GM18861 (cell line): ENCODE measurements at regions not wholly inside any gene's neighbourhood (a gene's known extent, or its start where the extent isn't known, plus 50 kb on each side); places are given as distances from the start of the nearest gene placed in this dataset.
A peak's percentile ranks its signal among the peaks of the same experiment; 100 is the strongest.
"Not testable (repeated sequence)": the region's sequence is repeated elsewhere in the genome, so short reads cannot be mapped to it uniquely, and the experiment has no call there.

Experiments
- ATAC-seq: cut with Tn5 transposase; IDR thresholded peaks from one replicate; pipeline ENCODE4 v1.9.1; 2021; ENCODE audit not compliant: unreplicated experiment

DNA sequence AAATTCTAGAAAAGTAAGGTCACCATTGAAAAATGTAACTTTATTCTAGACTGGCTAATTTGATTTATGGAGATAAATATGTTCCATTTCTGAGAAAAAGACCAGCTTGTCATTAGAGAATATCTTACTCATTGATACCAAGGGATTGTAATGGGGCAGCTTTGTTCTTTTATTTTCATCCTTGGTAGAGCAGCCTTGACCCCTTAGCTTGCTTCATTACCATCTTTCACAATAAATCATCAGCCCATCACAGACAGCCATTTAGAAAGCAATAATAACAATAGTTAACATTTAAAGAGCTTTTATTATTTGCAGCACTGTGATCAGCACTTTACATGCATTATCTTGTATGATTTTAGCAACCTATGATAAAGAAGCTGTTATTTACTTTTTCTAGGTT lies 253.6 kb downstream of the C3orf38 start:
- no peak for ATAC-seq

DNA sequence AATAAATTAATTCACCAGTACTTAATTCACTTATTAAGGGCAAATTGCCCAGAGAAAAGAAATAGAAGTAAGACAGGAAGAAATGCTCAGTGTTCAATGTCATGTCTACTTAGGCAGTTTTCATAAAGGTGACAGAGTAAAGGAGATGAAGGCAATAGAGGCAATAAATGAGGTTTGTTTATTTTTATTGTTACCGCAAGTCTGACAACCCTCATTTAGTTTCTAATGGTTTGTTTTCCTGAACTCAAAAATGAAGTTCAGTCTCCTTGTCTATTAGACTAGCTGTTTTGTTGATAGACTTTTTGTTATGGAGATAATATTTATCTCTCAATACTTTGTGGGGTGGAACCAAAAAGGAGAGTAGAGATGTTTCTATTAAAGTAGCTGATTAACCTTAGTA lies 258.3 kb downstream of the C3orf38 start:
- ATAC-seq: no peak

DNA sequence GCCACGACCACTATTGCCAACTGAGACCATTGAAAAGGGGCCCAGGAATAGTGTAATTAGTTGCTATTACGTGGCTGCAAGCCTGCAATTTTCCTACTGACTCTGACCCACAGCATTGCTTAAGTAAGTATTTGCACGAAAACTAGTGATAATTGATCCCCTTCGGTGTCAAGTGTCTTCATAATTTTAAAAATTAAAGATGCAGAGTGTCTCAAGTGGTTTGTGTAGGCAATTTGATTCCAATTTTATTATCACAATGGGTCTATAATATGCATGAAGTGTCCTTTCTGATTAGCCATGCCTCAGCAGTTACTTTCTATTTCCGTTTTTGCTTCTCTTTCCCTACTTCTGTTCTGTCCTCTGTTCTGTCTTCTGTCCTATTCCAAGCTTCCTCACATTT lies 259.2 kb downstream of the C3orf38 start:
- ATAC-seq: no peak

DNA sequence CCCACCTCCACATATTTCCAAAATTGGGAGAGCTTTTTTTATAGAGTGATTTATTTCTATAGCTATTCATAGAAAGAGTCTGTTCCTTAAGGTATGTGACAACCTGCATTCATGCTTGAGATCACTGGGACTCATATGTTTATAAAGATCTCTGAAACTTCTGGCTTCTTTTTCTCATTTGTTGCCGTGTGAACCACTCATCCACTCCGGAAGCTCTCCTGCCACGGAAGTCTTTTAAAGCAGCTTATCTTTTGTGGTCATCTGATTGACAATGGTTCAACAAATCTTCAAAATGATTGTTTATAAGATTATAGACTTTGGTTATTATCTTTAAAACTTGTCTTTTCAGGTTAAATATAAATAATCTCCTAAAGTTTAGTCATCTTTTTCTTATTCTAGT lies 260.5 kb downstream of the C3orf38 start:
- ATAC-seq: no peak

DNA sequence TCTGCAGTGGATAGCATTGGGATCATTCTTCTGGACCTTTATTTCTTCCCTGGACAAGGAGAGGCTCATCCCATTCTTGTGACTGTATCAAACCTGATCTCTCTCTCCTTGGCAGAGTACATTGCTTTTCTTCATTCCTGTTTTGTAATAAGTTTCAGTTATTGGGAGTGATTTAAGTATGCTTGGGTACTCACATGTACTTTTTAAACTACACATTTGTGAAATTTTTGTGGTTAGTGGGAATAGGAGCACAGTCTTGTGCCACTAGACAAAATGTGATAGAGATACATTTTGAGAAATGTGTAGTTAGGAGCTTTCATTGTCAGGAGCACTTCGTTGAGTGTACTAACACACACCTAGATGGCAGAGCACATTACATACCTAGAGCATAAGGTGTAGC lies 262.6 kb downstream of the C3orf38 start:
- ATAC-seq: no peak

DNA sequence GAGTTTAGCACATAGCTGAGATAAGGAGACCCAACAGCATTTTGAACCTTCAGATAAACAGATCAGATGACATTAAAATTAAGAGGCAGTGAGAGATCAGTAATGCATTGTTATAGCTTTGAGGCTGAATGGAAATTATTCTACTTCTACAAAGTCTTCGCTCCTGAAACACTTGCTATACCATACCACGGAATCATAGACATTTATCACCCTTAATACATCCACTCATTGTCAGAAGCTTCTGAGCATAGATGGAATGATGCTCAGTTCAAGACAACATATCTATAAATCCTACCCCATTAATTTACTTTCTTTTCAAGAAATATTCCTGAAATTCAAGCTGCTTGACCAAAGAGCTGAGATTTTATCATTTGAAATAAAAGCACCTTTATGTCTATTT lies 266.7 kb downstream of the C3orf38 start:
- ATAC-seq: no peak

DNA sequence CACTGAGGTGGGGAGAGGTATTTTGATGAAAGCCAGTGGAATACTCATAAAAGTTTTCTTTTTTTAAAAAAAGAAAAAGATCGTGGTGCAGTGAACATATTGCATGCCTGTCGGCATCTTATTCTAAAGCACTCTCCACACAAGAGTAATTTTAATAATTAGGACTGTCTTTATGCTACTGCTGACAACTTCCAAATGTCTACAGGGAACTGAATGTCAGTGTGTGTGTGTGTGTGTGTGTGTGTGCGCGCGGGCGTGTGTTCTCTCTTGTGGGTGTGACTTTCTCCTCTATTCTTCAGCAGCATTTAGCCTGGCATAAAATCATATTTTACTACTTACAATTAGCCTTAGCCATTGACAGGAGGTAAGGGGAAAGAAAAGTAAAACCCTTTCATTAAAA lies 268.5 kb downstream of the C3orf38 start:
- ATAC-seq: no peak

DNA sequence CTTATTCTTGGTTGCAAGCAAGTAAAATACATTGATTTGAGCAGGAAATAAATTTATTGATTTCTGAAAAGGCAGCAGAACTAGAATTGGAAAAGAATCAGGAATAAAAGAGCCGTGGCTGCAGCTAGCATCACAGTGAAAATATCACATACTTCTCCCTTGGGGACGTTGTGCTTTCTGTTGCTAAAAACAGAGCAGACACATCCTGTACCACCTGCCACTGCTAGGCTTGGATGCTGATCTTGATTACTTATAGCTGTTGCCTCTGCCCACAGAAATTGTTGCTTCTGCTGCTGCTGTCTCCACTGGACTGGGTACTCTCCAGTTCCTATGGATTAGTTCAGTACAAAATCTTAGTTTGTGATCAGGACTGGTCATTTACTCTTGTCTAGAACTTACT lies 283.8 kb downstream of the C3orf38 start:
- ATAC-seq: peak; percentile 99

DNA sequence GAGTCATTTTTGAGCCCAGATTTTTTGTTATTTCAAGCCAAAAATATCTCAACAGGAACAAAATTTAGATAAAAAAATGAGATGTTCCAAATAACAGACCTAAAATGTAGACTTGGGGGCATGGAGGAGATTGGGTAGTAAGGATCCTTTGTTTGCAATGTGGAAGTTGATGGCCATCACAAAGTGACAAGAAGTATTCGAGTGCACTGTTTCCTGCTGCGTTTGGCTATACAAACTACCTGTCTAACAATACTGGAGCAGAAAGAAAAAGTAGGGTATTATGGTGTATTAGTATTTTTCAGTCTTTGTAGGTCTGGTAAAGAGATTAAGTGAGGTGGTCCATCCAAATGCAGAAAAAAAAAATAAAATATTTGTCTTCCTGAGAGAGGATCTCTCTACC lies 284.2 kb downstream of the C3orf38 start:
- ATAC-seq: no peak

DNA sequence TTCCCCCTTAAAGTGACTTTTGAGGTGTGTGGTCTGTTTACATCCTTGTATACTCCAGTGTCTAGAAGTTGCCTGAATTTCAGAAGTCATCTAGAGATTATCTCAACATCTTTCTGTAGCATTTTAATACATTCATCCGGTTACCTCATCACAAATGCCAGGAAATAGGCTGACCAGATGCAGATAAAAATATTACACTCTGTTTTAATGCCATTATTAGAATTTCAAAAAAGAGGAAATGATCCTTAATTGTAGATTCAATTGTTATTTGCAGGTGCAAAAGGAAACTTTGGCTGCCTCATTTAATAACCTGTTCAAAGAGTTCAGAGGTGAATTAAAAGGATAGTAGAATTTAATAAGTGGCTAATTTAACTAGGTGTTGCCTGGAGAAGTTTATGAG lies 290.9 kb downstream of the C3orf38 start:
- ATAC-seq: peak; percentile 58

DNA sequence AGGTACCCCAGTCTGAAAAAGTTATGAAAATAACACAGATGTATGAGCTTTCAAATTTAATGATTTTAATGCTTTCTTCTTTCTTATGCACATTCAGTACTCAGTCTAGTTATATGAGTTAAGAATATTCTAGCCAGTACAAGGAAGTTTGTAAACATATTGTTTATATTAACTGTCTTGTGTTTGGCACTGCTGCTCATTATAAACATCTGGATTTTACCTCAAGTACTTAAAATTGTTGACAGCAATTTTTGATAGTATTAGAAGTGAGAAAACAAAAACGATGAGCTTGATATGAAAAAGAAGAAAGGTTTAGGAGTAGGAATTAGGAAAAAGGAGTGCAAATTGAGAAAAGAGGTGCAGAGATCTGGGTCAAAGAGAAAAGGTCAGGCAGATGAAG lies 293.3 kb downstream of the C3orf38 start:
- no peak for ATAC-seq

DNA sequence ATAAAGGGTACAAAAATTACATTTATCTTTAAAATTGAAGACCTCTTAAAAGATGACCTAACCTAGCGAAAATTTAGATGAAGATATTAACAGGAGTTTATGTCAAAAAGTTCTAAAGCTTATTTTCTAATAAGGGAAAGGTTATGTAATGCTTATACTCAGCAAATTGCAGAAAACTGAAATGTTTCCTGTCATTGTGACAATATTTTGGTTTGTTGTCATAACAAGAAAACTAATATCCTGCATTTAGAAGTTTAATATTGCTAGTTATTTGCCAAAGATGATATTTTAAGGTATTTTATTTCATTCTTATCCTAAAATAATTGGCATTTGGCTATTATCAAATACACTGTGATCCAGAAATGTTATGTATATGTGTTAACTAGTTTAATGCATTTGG lies 294.5 kb downstream of the C3orf38 start:
- no peak for ATAC-seq

DNA sequence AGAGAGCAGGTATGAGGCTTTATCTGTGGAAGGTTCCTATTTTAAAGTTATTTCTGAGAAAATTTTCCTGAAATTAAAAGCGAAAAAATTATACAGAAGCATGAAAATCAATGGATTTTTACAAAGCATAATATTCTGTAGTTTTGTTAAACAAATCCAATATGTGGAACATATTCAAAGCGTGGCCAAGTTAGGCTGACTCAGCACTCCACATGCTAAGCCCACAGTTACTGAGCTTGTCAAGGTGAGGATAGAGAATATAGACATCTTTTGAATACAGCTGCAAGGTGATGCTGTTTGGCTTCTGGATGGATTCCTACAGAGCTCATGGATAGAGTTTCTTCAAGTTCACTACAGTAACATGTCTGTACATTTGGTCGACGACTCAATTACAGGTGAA lies 302.5 kb downstream of the C3orf38 start:
- ATAC-seq: no peak

DNA sequence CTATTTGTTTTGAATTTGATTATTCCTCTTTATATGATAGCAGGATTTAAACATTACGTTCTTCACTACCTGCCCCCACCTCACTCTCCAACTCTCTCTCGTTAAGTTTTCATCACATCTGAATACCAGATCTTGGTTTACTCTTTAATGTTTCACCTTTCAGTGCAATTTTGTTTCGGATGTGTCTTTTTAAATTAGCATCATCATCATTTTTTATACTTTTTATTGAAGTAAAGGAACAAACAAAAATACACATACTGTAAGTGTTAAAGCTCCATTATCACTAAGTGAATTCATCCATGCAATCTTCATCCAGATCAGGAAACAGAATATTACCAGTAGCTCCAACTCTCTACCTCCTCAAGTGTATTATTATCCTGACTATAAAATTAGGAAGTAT lies 310.6 kb downstream of the C3orf38 start:
- ATAC-seq: no peak

DNA sequence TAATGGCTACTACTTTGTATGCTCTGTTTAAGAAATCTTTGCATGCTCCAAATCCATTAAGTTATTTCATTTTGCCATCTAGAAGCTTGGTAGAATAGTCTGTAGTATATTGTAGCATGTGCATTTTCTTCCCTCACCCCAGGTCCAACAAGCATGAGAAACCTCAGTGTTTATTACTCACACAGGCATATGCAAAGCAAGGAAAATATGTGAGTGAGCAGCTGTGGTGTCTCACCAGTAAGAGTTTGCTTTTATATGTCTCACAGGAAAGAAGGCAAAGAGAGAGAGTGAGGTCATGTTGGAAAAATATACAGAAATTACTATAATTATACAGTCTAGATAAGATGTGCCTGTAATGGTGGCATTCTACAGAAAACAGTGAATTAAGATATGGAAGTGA lies 312.5 kb downstream of the C3orf38 start:
- no peak for ATAC-seq

DNA sequence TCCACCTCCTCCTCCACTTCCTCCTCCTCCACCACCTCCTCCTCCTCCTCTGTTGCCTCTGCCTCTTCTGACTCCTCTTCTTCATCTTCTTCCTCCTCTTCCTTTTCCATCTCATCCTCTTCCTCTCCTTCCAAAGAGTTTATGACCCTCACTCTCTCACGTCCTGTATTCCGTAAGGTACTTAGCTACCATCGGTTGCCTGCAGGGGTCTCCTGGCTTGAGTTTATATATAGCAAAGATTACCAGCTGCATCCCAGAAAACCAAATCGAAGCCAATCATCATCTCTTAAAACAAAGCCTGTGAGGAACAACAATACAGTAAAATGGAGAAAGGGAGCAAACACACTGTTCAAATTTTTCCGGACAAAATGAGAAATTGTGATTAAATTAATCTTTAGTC lies 317.4 kb downstream of the C3orf38 start:
- no peak for ATAC-seq

DNA sequence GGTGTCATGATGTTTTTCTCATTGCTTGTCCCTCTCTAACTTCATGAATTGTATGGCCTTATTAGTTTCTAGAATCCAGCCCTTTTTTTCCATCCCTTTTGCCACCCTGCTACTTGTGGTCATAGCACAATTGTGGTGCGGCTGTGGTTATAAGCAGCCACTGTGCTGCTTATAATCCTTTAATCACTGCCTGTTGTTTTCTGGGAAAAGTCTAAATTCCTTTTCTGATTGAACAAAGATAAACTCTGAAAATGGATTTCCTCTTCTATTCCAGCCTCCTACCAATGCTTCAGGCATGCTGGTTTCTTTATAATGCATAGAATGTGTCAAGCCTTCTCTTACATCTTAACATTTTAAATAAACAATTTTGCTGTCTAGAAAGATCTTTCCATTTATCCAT lies 319.5 kb downstream of the C3orf38 start:
- ATAC-seq: no peak

DNA sequence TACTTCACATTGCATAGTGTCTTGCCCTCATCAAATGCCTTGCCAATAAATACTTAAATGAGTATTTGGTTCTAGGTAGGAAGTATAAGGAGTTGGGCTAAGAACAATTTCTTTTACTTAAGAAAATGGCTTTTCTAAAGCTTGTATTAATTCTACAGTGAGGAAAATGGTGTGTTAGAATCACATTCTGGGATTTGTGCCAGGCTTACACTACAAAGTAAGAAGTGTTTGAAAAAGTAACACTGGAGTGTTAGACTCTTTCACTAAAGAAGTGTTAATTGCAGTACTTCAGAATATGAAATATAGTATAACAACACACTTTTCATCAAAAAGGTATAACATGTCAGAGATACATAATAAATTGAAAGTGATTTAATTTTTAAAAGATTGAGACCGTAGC lies 328.7 kb downstream of the C3orf38 start:
- ATAC-seq: no peak

DNA sequence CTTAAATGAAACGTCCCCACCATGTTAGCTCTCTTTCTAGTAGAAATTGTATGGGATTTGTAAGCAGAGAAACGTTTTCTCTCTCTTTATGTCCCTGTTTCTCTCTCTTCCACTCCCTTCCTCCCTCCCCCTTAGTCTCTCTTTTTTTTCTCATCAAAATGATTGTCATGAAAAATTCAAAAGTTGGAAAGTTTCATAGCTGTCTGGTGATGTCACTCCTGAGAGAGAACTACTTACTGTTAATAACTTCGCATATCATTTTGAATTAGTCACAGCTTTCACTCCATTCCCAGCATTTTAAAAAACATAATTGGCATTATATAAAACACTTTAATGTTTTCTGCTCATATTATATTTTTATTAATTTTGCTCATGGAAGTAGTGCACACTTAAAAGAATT lies 331.1 kb downstream of the C3orf38 start:
- no peak for ATAC-seq

DNA sequence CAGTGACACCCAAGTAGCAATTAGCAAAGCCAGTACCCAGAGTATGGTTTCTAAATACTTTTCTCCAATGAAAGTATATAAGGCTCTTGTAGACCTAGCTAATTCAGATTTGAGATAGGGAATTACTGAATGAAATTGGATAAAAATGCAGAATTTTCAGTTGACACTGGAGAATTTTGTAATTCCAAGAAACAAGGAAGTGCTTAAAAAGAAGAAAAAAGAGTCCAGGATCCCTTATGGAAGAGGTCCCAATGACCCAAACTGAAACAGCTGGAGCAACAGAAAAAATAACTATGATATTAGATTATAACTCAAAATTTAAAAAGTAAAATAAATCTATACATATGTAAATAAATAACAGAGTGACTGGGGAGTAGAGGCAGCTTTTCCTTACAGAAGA lies 335.2 kb downstream of the C3orf38 start:
- ATAC-seq: no peak

DNA sequence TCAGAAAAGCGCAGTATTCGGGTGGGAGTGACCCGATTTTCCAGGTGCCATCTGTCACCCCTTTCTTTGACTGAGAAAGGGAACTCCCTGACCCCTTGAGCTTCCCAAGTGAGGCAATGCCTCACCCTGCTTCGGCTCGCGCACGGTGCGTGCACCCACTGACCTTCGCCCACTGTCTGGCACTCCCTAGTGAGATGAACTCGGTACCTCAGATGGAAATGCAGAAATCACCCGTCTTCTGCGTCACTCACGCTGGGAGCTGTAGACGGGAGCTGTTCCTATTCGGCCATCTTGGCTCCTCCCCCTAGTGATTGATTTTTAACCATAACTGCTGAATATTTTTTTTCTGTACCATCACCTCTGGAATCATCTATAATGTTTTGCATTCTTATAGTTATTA lies 359.1 kb downstream of the C3orf38 start:
- not testable (repeated sequence) for ATAC-seq

DNA sequence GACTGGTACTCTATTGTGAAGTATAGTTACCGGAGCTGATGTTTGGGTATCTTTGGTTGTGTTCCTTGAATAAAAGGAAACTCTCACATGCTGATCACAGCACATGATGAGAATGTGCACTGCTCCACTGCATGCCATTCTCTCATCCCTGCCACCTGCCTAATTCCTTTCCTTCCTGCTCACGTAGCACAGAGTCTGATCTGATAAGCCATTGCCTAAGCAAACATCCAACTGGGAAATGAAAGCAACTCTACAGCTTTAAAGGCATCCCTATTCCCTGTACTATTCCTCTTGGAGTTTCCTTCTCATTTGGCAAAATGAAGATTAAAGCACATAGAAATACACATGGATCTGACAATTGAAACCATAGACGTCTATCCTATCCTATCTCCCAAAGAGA lies 359.8 kb downstream of the C3orf38 start:
- no peak for ATAC-seq

DNA sequence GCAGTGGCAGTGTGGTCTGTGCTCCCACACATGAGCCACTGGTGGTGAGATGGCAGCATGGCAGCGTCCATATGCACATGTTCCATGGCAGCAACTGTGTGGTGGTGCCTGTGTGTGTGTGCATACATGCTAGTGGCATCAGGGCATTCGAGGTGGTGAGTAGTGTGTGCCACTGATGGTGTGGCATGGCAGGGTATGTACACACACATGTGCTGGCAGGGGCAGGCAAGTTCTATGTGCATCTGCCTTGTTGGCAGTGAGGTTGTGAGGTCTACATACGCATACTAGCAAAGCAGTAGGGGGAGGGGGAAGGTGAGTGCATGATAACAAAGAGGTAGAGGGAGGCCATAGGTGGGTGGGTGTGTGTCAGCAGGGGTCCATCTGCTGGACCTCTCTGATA lies 378.7 kb downstream of the C3orf38 start:
- no peak for ATAC-seq

DNA sequence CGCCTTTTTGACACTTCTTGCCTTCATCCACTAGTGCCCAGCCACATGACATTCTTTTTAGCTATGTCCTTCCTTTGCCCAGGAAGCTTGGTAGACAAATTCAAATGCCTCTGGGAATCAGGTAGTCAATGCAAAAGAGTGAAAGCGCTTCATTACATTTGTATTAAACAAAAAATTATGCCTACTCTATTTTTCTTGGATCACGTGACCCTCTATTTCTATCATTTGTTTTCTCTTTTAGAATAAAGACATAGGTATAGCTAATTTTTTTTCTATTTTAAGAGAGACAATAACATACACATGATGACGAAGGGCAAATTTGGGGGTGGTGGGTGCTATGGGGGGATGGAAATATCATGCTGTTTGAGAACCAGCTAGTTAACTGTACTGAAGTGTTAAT lies 384.8 kb downstream of the C3orf38 start:
- ATAC-seq: no peak
